ENCODE measurements at regions not wholly inside any gene's neighbourhood (a gene's known extent, or its start where the extent isn't known, plus 50 kb on each side); places are given as distances from the start of the nearest gene placed in this dataset.

GRCh38 chr2:78890935-78891334 is 134.6 kb upstream of the REG3G start:
- TF ChIP-seq, protein P1, sequence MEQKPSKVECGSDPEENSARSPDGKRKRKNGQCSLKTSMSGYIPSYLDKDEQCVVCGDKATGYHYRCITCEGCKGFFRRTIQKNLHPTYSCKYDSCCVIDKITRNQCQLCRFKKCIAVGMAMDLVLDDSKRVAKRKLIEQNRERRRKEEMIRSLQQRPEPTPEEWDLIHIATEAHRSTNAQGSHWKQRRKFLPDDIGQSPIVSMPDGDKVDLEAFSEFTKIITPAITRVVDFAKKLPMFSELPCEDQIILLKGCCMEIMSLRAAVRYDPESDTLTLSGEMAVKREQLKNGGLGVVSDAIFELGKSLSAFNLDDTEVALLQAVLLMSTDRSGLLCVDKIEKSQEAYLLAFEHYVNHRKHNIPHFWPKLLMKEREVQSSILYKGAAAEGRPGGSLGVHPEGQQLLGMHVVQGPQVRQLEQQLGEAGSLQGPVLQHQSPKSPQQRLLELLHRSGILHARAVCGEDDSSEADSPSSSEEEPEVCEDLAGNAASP (CRISPR knock-in tag; IDR thresholded peaks at IDR 0.05; ENCODE audit: borderline replicate concordance) = no peak
- no peak for TF ChIP-seq TAF1 (CRISPR knock-in tag; IDR thresholded peaks at IDR 0.05)
- no peak for TF ChIP-seq ZNF672 (CRISPR knock-in tag; IDR thresholded peaks at IDR 0.05)
- no peak for TF ChIP-seq CAMTA2 (CRISPR knock-in tag; IDR thresholded peaks at IDR 0.05; ENCODE audit: borderline replicate concordance)
- TF ChIP-seq MYC (CRISPR knock-in tag; IDR thresholded peaks at IDR 0.05; ENCODE audit: borderline replicate concordance) = no peak
- TF ChIP-seq HNRNPLL (IDR thresholded peaks at IDR 0.05; ENCODE audit: low read depth, low read length, poor library complexity, severe bottlenecking) = no peak
- TF ChIP-seq, protein P2, sequence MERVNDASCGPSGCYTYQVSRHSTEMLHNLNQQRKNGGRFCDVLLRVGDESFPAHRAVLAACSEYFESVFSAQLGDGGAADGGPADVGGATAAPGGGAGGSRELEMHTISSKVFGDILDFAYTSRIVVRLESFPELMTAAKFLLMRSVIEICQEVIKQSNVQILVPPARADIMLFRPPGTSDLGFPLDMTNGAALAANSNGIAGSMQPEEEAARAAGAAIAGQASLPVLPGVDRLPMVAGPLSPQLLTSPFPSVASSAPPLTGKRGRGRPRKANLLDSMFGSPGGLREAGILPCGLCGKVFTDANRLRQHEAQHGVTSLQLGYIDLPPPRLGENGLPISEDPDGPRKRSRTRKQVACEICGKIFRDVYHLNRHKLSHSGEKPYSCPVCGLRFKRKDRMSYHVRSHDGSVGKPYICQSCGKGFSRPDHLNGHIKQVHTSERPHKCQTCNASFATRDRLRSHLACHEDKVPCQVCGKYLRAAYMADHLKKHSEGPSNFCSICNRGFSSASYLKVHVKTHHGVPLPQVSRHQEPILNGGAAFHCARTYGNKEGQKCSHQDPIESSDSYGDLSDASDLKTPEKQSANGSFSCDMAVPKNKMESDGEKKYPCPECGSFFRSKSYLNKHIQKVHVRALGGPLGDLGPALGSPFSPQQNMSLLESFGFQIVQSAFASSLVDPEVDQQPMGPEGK (CRISPR knock-in tag; IDR thresholded peaks at IDR 0.05) = no peak
- TF ChIP-seq ZNF331 (CRISPR knock-in tag; IDR thresholded peaks at IDR 0.05) = no peak
- TF ChIP-seq TBL1XR1 (IDR thresholded peaks at IDR 0.05; ENCODE audit: borderline replicate concordance, low read length, partially characterized antibody) = no peak
- TF ChIP-seq POLR2A (IDR thresholded peaks at IDR 0.05; ENCODE audit: insufficient read depth in 1 of 2, low read depth in 2 of 2, low read length in 2 of 2) = no peak
- no peak for TF ChIP-seq TBX2 (CRISPR knock-in tag; IDR thresholded peaks at IDR 0.05; ENCODE audit: borderline replicate concordance)
- TF ChIP-seq ZNF512 (CRISPR knock-in tag; IDR thresholded peaks at IDR 0.05) = no peak

All from HepG2 (cell line).